ENCODE measurements at regions not wholly inside any gene's neighbourhood (a gene's known extent, or its start where the extent isn't known, plus 50 kb on each side); places are given as distances from the start of the nearest gene placed in this dataset.
"Not testable (repeated sequence)": the region's sequence is repeated elsewhere in the genome, so short reads cannot be mapped to it uniquely, and the experiment has no call there.

GRCh38 chr13:60229708-60230272 lies 66.1 kb upstream of the DIAPH3 start:
- Histone ChIP-seq H3K36me3 (no peaks in the 10 kb centered on the region), H3K4me3 (no peak overlapping the region), H3K27ac (no peak overlapping the region), H3K4me1 (no peaks in the 10 kb centered on the region), H3K27me3 (peaks cover 3% of the 10 kb centered on the region), H3K9me3 (no peaks in the 10 kb centered on the region)
- WGBS = 68% methylated on average over 1 of the region's 1 CpG
- no peak for DNase-seq (ENCODE audit: low spot score in 2 of 2)
- TF ChIP-seq CTCF (IDR thresholded peaks at IDR 0.05) (no peak), EP300 (IDR thresholded peaks at IDR 0.05) (no peak), POLR2AphosphoS5 (IDR thresholded peaks at IDR 0.05) (no peak), POLR2A (IDR thresholded peaks at IDR 0.05) (no peak)

- Histone ChIP-seq H3K4me1 (no peaks in the 10 kb centered on the region), H3K27me3 (peaks cover 3% of the 10 kb centered on the region), H3K4me3 (no peak overlapping the region), H3K9me3 (no peaks in the 10 kb centered on the region), H3K27ac (no peak overlapping the region), H3K36me3 (no peaks in the 10 kb centered on the region)
- no peak for TF ChIP-seq EP300 (IDR thresholded peaks at IDR 0.05)
- no peak for TF ChIP-seq POLR2AphosphoS5 (IDR thresholded peaks at IDR 0.05)
- no peak for TF ChIP-seq CTCF (IDR thresholded peaks at IDR 0.05)
- no peak for TF ChIP-seq POLR2A (IDR thresholded peaks at IDR 0.05)
- WGBS = 35% methylated on average over 3 of the region's 3 CpGs
- no peak for DNase-seq (ENCODE audit: low spot score in 2 of 2)
These were observed 66.9 kb upstream of the DIAPH3 start for GRCh38 chr13:60230593-60230992.

DNA sequence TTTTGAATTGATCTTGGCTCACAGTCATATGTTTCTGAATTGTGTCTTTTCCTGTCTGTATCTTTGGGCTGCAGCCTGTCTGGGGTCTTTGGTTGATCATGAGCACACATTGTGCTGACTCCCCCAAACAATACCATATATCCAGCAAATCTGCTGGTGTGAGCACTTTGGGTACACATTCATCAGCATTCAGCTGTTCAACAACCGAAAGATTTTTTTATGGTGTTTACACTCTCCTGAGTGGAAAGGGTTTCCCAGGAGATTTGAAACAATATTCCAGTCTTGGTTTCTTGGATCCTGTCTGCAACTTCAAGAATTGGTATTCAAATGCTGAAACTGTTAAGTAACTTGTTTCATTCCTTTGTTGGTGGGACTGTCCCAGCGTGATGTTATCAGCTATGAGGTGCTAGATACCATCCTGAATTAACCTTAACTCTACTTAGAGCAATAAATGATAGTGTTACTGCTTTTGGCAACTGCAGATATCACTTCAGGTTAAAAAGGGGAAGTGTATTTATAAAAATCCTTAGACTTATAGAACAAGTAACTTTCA lies 78.4 kb upstream of the DIAPH3 start:
- H3K4me1 ChIP-seq = no peaks in the 10 kb centered on the region
- H3K27ac ChIP-seq = no peak overlapping the region
- 33% methylated on average over 2 of the region's 2 CpGs for WGBS
- DNase-seq (ENCODE audit: low spot score in 2 of 2) = no peak
- H3K4me3 ChIP-seq = no peak overlapping the region
- no peaks in the 10 kb centered on the region for H3K9me3 ChIP-seq
- no peaks in the 10 kb centered on the region for H3K27me3 ChIP-seq
- no peaks in the 10 kb centered on the region for H3K36me3 ChIP-seq
- TF ChIP-seq POLR2AphosphoS5 (IDR thresholded peaks at IDR 0.05) (no peak), EP300 (IDR thresholded peaks at IDR 0.05) (no peak)

DNA sequence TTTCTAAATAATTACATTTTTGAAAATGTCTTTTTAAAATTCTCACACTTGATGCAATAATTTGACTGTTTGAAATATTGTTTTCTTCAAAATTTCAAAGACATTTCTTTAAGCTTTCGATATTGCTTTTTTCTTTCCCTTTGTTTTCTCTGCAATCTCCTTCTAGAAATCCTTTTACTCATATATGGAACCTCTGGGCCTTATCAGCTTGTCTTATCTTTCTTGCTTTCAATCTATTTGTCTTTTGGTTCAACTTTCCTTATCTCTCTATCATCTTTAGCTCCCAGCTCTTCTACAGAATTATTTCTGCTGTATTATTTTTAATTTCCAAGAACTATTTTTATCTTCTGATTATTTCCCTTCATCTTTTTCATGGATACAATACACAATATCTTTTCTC lies 80.7 kb upstream of the DIAPH3 start:
- Histone ChIP-seq H3K27me3 (no peaks in the 10 kb centered on the region), H3K4me1 (no peaks in the 10 kb centered on the region), H3K4me3 (no peak overlapping the region), H3K27ac (no peak overlapping the region), H3K36me3 (no peaks in the 10 kb centered on the region), H3K9me3 (no peaks in the 10 kb centered on the region)
- no peak for TF ChIP-seq EP300 (IDR thresholded peaks at IDR 0.05)
- TF ChIP-seq POLR2AphosphoS5 (IDR thresholded peaks at IDR 0.05) = no peak
- TF ChIP-seq POLR2A (IDR thresholded peaks at IDR 0.05) = no peak
- no peak for TF ChIP-seq CTCF (IDR thresholded peaks at IDR 0.05)
- no peak for DNase-seq (ENCODE audit: low spot score in 2 of 2)
- 89% methylated on average over 1 of the region's 1 CpG for WGBS

DNA sequence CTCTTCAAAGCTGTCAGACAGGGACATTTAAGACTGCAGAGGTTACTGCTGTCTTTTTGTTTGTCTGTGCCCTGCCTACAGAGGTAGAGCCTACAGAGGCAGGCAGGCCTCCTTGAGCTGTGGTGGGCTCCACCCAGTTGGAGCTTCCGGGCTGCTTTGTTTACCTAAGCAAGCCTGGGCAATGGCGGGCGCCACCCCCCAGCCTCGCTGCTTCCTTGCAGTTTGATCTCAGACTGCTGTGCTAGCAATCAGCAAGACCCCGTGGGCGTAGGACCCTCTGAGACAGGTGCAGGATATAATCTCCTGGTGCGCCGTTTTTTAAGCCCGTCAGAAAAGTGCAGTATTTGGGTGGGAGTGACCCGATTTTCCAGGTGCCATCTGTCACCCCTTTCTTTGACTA lies 87.7 kb upstream of the DIAPH3 start:
- H3K4me1 ChIP-seq; H3K4me3 ChIP-seq; DNase-seq (ENCODE audit: low spot score in 2 of 2); H3K9me3 ChIP-seq; H3K27me3 ChIP-seq; H3K36me3 ChIP-seq; H3K27ac ChIP-seq: not testable (repeated sequence)
- 94% methylated on average over 7 of the region's 10 CpGs for WGBS

DNA sequence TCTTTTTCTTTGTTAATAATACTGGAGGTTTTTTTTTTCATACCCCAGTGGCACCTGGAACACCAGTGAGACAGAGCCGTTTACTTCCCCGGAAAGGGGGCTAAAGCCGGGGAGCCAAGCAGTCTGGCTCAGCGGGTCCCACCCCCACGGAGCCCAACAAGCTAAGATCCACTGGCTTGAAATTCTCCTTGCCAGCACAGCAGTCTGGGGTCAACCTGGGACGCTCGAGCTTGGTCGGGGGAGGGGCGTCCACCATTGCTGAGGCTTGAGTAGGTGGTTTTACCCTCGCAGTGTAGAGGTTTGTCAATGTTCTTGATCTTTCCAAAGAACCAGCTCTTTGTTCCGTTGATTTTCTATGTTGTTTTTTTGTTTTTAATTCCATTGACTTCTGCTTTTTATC lies 94.6 kb upstream of the DIAPH3 start:
- TF ChIP-seq POLR2AphosphoS5 (IDR thresholded peaks at IDR 0.05) (no peak), EP300 (IDR thresholded peaks at IDR 0.05) (no peak), POLR2A (IDR thresholded peaks at IDR 0.05) (no peak), CTCF (IDR thresholded peaks at IDR 0.05) (no peak)

More for the DNA sequence above, 94.6 kb upstream of the DIAPH3 start:
- no peaks in the 10 kb centered on the region for H3K36me3 ChIP-seq
- no peak for DNase-seq (ENCODE audit: low spot score in 2 of 2)
- 68% methylated on average over 11 of the region's 11 CpGs for WGBS
- no peak overlapping the region for H3K4me3 ChIP-seq
- H3K9me3 ChIP-seq = no peaks in the 10 kb centered on the region
- H3K4me1 ChIP-seq = no peaks in the 10 kb centered on the region
- no peaks in the 10 kb centered on the region for H3K27me3 ChIP-seq
- H3K27ac ChIP-seq = no peak overlapping the region
